ENCODE measurements at regions not wholly inside any gene's neighbourhood (a gene's known extent, or its start where the extent isn't known, plus 50 kb on each side); places are given as distances from the start of the nearest gene placed in this dataset.
"Not testable (repeated sequence)": the region's sequence is repeated elsewhere in the genome, so short reads cannot be mapped to it uniquely, and the experiment has no call there.

DNA sequence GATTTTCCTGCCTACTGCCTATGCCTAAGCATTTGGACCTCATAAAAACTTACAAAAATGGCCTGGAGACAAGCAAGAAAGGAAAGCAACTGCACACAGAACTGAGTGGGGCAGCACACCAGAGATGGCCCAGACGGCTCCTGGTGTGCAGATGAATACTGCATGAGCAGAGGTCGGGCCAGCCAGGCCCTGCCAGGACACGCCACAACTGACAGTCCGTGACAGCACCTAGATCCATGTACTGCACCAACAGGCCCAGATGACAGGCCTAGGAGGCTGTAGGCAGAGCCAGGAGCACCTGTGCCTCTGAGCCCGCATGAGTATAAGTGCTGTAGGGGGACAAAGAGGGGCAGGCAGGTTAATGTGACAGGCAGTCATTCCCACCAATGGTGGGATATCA lies 160.2 kb downstream of the IGLL1 start:
- no peak overlapping the region for H3K4me3 Mint-ChIP-seq
- DNase-seq = no peak
- no peaks in the 10 kb centered on the region for H3K4me1 Mint-ChIP-seq
- no peaks in the 10 kb centered on the region for H3K36me3 Mint-ChIP-seq
- H3K9me3 Mint-ChIP-seq = no peaks in the 10 kb centered on the region
- H3K27ac Mint-ChIP-seq = no peak overlapping the region
- H3K27me3 Mint-ChIP-seq = peaks cover 4% of the 10 kb centered on the region

GRCh38 chr22:23419171-23419570 lies 160.9 kb downstream of the IGLL1 start:
- Mint-ChIP-seq H3K27ac (no peak overlapping the region), H3K9me3 (no peaks in the 10 kb centered on the region), H3K27me3 (peaks cover 4% of the 10 kb centered on the region), H3K36me3 (no peaks in the 10 kb centered on the region), H3K4me1 (no peaks in the 10 kb centered on the region), H3K4me3 (no peak overlapping the region)
- DNase-seq = no peak

- DNase-seq = no peak
- H3K27me3 Mint-ChIP-seq = peaks cover 4% of the 10 kb centered on the region
- H3K36me3 Mint-ChIP-seq = no peaks in the 10 kb centered on the region
- no peak overlapping the region for H3K4me3 Mint-ChIP-seq
- no peak overlapping the region for H3K27ac Mint-ChIP-seq
- H3K9me3 Mint-ChIP-seq = no peaks in the 10 kb centered on the region
- H3K4me1 Mint-ChIP-seq = no peaks in the 10 kb centered on the region
These were observed 161.8 kb downstream of the IGLL1 start for GRCh38 chr22:23418159-23418788.

DNA sequence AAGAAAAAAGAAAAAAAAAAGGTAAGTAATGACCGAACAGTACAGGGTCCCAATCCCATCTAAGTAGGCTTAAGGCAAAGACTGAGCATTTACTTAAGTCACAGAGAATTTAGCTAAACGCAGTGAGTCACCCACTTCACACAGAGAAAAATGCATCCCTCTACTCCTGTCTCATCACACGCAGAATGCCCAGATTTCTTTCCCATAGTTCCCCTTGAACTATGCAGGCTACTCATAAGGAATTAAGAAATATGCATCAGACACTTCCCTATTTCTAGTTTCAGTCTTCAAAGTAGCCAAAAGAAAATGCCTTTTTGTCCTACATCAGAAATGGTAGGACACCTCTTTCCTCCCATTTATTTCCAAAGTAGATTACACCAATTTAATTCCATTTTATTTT lies 162.8 kb downstream of the IGLL1 start:
- DNase-seq, H3K27ac Mint-ChIP-seq, H3K36me3 Mint-ChIP-seq, H3K4me1 Mint-ChIP-seq, H3K9me3 Mint-ChIP-seq, H3K27me3 Mint-ChIP-seq, H3K4me3 Mint-ChIP-seq: not testable (repeated sequence)

DNA sequence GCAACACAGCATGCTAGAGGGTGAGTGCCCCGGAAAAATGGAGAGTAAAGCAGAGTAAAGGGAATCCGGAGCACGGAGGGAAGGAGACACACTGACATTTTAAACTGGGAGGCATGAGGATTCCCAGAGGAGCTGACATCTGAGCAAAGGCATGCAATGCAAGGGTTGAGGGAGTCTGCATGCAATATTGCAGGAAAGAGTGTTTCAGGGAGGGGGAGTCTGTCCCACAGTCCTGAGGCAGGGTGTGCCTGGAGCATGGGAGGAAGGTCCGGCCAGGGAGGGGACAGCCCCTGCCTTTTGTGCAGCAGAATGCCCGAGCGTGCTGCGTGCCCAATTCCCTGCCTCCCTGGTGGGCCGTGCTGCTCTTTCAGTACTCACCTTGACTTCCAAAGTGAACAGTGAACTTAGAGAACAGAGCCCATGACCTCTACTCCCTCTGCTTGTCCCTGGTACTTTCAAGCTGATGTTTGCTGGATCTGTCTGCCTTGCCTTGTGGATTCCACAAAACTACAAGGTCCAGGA lies 163.9 kb downstream of the IGLL1 start:
- not testable (repeated sequence) for DNase-seq, H3K27ac Mint-ChIP-seq, H3K4me1 Mint-ChIP-seq, H3K9me3 Mint-ChIP-seq, H3K27me3 Mint-ChIP-seq, H3K36me3 Mint-ChIP-seq, H3K4me3 Mint-ChIP-seq

GRCh38 chr22:23415490-23415851 lies 164.6 kb downstream of the IGLL1 start:
- Mint-ChIP-seq H3K4me3 (no peak overlapping the region), H3K36me3 (no peaks in the 10 kb centered on the region), H3K27me3 (peaks cover 4% of the 10 kb centered on the region), H3K4me1 (peaks cover 7% of the 10 kb centered on the region), H3K27ac (no peak overlapping the region), H3K9me3 (no peaks in the 10 kb centered on the region)
- DNase-seq = no peak

- H3K36me3 Mint-ChIP-seq = no peaks in the 10 kb centered on the region
- no peak overlapping the region for H3K27ac Mint-ChIP-seq
- no peak for DNase-seq
- no peaks in the 10 kb centered on the region for H3K9me3 Mint-ChIP-seq
- no peak overlapping the region for H3K4me3 Mint-ChIP-seq
- H3K27me3 Mint-ChIP-seq = peaks cover 4% of the 10 kb centered on the region
- peaks cover 7% of the 10 kb centered on the region for H3K4me1 Mint-ChIP-seq
These were observed 165.2 kb downstream of the IGLL1 start for GRCh38 chr22:23414727-23415489.

DNA sequence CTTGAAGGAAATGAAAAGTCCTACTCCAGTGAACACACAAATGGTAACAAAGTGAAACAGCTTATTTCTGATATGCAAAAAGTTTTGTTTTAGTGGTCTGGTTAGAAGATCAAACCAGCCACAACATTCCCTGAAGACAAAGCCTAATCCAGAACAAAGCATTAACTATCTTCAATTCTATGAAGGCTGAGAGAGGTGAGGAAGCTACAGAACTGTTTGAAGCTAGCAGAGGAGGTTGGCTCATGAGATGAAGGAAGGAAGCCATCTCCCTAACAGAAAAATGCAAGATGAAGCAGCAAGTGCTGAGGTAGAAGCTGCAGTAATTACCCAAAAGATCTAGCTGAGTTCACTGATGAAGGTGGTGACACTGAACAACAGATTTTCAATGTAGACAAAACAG lies 168.4 kb downstream of the IGLL1 start:
- H3K9me3 Mint-ChIP-seq = no peaks in the 10 kb centered on the region
- H3K27ac Mint-ChIP-seq = no peak overlapping the region
- DNase-seq = no peak
- no peaks in the 10 kb centered on the region for H3K27me3 Mint-ChIP-seq
- peaks cover 7% of the 10 kb centered on the region for H3K4me1 Mint-ChIP-seq
- H3K36me3 Mint-ChIP-seq = no peaks in the 10 kb centered on the region
- no peak overlapping the region for H3K4me3 Mint-ChIP-seq

DNA sequence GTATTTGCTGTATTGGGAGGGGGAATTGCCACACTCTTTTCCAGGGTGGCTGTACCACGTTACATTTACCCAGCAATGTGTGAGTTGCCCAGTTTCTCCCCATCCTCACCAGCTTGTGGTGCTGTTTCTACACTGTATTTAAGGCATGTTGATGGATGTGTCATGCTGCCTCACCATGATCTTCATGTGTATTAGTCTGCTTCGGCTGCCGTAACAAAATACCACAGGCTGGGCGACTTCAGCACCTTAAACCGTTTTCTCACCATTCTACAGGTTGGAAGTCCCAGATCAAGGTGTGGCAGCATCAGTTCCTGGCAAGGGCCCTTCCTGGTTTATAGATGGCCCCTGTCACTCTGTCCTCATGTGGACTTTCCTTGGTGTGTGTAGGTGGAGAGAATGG lies 169.7 kb downstream of the IGLL1 start:
- Mint-ChIP-seq H3K4me1 (peaks cover 7% of the 10 kb centered on the region), H3K36me3 (no peaks in the 10 kb centered on the region), H3K9me3 (no peaks in the 10 kb centered on the region), H3K4me3 (no peak overlapping the region), H3K27ac (no peak overlapping the region), H3K27me3 (no peaks in the 10 kb centered on the region)
- DNase-seq = no peak

GRCh38 chr22:23409976-23410375 lies 170.1 kb downstream of the IGLL1 start:
- no peak for DNase-seq
- H3K4me1 Mint-ChIP-seq = peaks cover 7% of the 10 kb centered on the region
- H3K27me3 Mint-ChIP-seq = no peaks in the 10 kb centered on the region

GRCh38 chr22:23408321-23408720 lies 171.8 kb downstream of the IGLL1 start:
- H3K36me3 Mint-ChIP-seq = no peaks in the 10 kb centered on the region
- DNase-seq = no peak

More at GRCh38 chr22:23409976-23410375, 170.1 kb downstream of the IGLL1 start:
- H3K9me3 Mint-ChIP-seq = no peaks in the 10 kb centered on the region
- H3K36me3 Mint-ChIP-seq = no peaks in the 10 kb centered on the region
- H3K27ac Mint-ChIP-seq = no peak overlapping the region
- no peak overlapping the region for H3K4me3 Mint-ChIP-seq

DNA sequence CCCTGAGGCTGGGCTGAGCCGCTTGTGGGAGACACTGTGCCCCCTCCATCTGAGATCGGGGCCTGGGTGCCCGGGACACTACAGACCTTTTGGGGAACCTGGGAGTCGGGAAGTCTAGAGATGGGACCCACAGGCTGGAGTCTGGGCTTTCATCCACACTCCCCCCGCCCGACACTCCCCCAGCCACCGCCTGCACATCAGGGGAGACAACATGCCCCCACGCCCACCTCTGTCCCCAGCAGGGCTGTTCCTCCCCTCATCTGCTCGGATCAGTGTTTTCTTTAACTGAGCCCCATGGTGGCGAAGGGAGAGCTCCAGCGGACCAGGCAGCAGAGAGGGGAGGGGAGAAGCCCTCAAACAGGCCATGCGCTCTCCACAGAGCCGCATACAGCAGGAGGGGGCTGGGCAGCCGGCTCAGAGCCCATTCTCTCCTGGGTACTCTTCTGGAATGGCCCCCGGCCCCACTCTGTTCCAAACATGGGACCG lies 174.7 kb downstream of the IGLL1 start:
- H3K4me3 Mint-ChIP-seq = no peak overlapping the region
- H3K4me1 Mint-ChIP-seq = no peaks in the 10 kb centered on the region
- no peaks in the 10 kb centered on the region for H3K9me3 Mint-ChIP-seq
- DNase-seq = no peak
- H3K27me3 Mint-ChIP-seq = peaks cover 3% of the 10 kb centered on the region
- no peaks in the 10 kb centered on the region for H3K36me3 Mint-ChIP-seq
- no peak overlapping the region for H3K27ac Mint-ChIP-seq

More at GRCh38 chr22:23408321-23408720, 171.8 kb downstream of the IGLL1 start:
- Mint-ChIP-seq H3K4me3 (no peak overlapping the region), H3K27me3 (peaks cover 3% of the 10 kb centered on the region), H3K27ac (no peak overlapping the region), H3K9me3 (no peaks in the 10 kb centered on the region), H3K4me1 (peaks cover 7% of the 10 kb centered on the region)

DNA sequence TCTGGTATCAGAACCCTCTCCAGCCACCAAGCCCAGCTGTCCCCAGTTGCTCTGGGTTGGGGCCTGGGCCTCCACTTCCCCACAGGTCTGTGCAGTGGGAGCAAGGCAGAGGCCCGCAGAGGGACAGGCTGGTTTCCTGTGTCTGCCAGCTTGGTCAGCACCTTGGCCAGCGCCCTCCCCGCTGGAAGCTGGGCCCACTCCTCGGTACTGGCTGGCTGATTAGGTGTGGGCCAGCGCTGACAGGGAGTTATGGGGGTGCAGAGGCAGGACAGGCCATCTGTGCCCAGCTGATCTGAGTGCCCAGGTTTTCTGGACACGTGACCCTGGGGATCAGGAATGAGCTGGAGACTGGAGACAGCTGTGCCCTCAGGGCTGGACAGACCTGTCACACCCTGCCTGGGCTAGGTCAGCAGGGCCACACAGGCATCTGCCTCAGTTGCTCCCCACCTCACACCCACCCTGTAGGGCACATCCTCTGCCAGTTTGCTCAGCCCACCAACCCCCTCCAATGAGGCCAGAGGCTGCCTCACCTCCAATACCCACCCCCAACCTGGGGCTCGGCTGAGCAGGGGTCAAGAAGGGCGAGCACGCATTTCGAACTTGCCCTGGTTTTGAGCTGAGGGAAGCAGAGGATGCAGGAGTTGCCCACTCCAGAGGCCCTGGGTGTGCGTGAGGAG lies 175.3 kb downstream of the IGLL1 start:
- no peak for DNase-seq
- Mint-ChIP-seq H3K4me1 (no peaks in the 10 kb centered on the region), H3K36me3 (no peaks in the 10 kb centered on the region), H3K27me3 (peaks cover 3% of the 10 kb centered on the region), H3K4me3 (no peak overlapping the region), H3K9me3 (no peaks in the 10 kb centered on the region), H3K27ac (no peak overlapping the region)

- H3K27me3 Mint-ChIP-seq = peaks cover 3% of the 10 kb centered on the region
- H3K9me3 Mint-ChIP-seq = no peaks in the 10 kb centered on the region
- DNase-seq = no peak
- no peak overlapping the region for H3K27ac Mint-ChIP-seq
- H3K4me3 Mint-ChIP-seq = no peak overlapping the region
- no peaks in the 10 kb centered on the region for H3K36me3 Mint-ChIP-seq
- no peaks in the 10 kb centered on the region for H3K4me1 Mint-ChIP-seq
These were observed 176.1 kb downstream of the IGLL1 start for GRCh38 chr22:23403720-23404688.

Measured in activated naive CD8-positive, alpha-beta T cell treated with anti-CD3 and anti-CD28 coated beads for 36 hours (primary cell).